LNCAP (cell line): ENCODE measurements at regions not wholly inside any gene's neighbourhood (a gene's known extent, or its start where the extent isn't known, plus 50 kb on each side); places are given as distances from the start of the nearest gene placed in this dataset.

Source experiments
- TF ChIP-seq, protein P1 (sequence below): fragments of 450-650 bp; IDR thresholded peaks from 2 replicates; pipeline ENCODE4 v1.5.1; 2017; ENCODE audit warnings: mild to moderate bottlenecking

DNA sequence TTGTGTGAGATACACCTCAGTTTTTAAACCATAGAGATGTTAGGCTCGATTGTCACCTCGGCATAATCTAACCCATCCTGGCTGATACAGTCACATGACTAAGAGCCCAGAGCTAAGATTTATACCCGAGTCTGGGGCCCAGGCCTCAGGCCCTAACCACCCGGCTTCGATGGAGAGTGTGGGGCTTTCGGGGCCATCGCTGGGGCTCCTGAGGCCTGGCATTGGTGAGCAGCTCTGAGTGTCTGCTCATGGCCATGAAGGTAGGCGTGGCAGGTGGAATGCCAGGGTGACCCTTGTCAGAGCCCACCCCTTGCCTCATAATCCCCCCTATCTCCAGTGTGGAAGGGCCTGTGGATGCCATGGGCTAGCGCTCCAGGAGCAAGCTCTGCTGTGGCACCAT is 164.3 kb downstream of the BMP7 start:
- TF ChIP-seq, protein P1, sequence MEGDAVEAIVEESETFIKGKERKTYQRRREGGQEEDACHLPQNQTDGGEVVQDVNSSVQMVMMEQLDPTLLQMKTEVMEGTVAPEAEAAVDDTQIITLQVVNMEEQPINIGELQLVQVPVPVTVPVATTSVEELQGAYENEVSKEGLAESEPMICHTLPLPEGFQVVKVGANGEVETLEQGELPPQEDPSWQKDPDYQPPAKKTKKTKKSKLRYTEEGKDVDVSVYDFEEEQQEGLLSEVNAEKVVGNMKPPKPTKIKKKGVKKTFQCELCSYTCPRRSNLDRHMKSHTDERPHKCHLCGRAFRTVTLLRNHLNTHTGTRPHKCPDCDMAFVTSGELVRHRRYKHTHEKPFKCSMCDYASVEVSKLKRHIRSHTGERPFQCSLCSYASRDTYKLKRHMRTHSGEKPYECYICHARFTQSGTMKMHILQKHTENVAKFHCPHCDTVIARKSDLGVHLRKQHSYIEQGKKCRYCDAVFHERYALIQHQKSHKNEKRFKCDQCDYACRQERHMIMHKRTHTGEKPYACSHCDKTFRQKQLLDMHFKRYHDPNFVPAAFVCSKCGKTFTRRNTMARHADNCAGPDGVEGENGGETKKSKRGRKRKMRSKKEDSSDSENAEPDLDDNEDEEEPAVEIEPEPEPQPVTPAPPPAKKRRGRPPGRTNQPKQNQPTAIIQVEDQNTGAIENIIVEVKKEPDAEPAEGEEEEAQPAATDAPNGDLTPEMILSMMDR, result no peak

DNA sequence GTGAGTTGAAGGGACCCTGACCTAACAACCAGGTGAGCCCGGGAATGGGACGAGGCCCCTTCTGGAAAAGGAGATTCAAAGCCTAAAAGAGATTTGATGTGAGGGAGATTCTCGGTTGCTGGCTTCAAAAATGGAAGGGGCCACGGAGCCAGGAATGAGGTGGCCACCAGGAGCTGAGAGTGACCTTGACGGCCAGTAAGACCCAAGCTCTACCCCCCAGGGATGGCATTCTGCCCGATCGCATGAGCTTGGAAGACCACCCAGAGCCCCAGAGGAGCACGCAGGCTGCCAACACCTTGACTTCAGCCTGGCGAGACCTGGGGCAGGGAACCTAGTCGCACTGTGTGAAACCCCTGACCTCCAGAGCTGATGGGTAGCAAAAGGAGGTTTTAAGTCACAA is 163.9 kb downstream of the BMP7 start:
- TF ChIP-seq, protein P1, result no peak

DNA sequence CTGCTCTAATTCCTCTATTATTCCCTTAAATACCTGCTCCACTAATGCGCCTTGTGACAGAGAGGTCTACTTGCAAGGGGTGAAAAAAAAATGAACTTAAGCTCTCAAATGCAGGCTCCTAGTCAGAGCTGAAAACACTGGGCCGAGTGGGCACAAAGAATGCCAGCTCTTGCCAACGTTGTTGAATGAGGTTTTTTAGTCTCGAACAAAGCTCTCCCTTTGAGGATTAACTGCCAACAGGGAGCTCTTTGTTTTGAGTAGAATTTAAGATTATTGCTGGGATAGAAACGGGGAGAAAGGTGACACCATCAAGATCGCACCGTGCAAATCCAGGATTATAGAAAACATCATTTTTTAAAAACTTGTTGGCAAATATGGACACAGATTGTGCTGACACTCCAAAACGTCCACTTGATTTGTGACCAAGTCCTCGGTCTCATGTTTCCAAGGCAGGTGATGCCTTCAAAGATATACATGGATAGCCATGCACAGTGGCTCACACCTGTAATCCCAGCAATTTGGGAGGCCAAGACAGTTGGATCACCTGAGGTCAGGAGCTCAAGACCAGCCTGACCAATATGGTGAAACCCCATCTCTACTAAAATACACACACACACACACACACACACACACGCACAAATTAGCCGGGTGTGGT is 163.2 kb downstream of the BMP7 start:
- TF ChIP-seq, protein P1, result no peak

DNA sequence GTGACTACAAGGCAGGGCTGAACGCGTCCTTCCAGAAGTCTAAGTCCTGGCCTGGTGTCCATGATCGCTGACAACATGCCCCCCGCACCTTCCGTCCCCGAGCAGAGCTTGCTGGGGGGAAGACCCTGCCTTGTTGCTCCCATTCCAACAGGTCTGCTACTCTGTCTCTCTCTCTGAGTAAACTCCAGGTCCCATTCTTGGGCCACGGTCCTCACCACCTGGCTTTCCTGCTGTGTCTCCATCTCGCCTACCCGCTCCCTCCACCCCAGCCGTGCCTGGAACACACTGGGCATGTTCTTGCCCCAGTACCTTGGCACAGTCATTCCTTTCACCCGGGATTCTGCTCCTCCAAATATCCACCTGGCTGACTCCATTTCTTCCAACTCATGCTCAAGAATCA is 162.3 kb downstream of the BMP7 start:
- TF ChIP-seq, protein P1, result no peak

DNA sequence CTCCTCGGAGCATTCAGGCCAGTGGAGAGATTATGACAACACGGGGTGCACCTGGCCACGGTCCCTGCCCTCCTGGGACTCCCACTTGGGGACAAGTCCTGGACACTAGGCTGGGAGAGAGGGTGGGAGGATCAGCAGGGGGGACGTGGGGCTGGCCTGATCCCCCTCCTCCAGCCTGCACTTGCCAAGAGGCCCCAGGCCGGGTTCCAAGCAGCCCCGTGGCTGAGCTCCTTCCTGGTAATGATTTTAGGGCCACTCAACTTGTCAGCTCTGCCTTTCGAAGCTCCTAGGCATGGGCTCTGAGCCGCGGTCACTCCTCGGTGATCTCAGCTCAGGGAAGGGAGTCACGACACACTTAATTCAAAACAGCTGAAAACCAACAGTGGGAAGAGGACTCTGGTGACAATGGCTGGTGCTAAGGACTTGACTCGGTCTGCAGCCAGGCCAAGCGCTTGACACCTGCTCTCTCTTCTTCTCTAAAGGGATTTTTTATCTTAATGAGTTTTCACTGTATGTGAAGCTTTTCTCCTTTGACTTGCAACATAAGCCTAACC is 161.7 kb downstream of the BMP7 start:
- TF ChIP-seq, protein P1, result no peak

DNA sequence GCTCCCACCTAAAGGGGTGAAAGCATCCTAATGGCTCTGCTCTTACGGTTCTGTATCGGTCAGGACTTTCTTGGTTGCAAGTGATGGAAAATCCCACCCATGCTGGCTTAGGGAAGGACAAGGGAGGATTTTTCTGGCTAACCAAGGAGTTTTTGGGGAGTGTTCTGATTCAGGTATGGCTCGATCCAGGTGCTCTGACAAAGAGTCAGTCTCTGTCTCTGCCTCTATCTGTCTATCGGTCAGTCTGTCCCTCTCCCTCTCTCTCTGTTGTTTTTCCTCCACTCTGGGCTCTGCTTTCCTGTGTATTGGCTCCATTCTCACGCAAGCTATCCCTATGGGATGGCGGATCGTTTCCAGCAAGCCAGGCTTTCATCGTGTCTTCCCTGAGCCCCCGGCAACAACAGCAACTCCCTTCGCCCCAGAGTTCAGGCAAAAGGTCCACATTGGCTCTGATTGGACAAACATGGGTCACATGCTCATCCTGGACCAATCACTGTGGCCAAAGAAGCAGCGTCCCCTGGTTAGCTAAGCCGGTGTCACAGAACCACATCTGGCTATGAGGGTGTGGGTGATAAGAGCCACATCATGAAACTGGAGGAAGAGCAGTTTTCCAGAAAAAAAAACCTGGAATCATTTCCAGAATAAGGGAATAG is 160.3 kb downstream of the BMP7 start:
- TF ChIP-seq, protein P1, result no peak

DNA sequence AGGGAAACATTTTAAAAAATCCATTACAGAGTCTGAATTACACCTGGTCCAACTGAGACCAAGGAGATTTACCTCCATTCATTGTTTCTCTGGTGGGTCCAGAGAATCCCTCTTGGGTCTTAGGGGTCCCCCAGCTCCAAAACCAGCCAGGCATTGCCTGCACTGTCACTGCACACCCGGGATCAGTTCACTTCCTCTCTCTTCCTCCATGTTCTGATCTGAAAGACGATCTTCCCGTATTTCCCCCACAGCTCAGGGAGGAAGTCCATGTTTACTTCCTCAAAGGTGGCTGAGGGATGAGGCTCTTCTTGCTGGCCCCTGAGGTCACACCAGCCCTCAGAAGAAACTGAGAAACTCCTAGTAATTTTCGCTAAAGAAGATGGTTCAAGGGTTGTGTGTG is 159.7 kb downstream of the BMP7 start:
- TF ChIP-seq, protein P1, result no peak
